Stomach smooth muscle (tissue), 2 donors: ENCODE measurements at regions not wholly inside any gene's neighbourhood (a gene's known extent, or its start where the extent isn't known, plus 50 kb on each side); places are given as distances from the start of the nearest gene placed in this dataset.
"Not testable (repeated sequence)": the region's sequence is repeated elsewhere in the genome, so short reads cannot be mapped to it uniquely, and the experiment has no call there.

Experiments
- H3K27ac ChIP-seq: one replicate; pipeline ENCODE4 v1.7.0; 2013; ENCODE audit warnings: mild to moderate bottlenecking, low read length, inconsistent platforms
- H3K27me3 ChIP-seq, 2 donors: one replicate each; pipeline ENCODE4 v1.7.0; 2013; ENCODE audit warnings: low read length in 2 of 2; ENCODE audit not compliant: insufficient read depth in 2 of 2, control insufficient read depth in 1 of 2
- H3K36me3 ChIP-seq, 2 donors: one replicate each; pipeline ENCODE4 v1.7.0; 2013; ENCODE audit warnings: low read length in 2 of 2; ENCODE audit not compliant: control insufficient read depth in 2 of 2, insufficient read depth in 2 of 2
- H3K4me1 ChIP-seq: one replicate; pipeline ENCODE4 v1.7.0; 2013; ENCODE audit warnings: low read length; ENCODE audit not compliant: control insufficient read depth, insufficient read depth
- H3K4me3 ChIP-seq, 2 donors: one replicate each; pipeline ENCODE4 v1.7.0; 2013; ENCODE audit warnings: low read length in 2 of 2
- H3K9ac ChIP-seq, 2 donors: one replicate each; pipeline ENCODE4 v1.7.0; 2013; ENCODE audit warnings: low read length in 2 of 2, mild to moderate bottlenecking in 1 of 2
- H3K9me3 ChIP-seq, 2 donors: one replicate each; pipeline ENCODE4 v1.7.0; 2013; ENCODE audit warnings: low read length in 2 of 2; ENCODE audit not compliant: control insufficient read depth in 2 of 2
- donor health status: healthy.
- donor health status: Pancreatic carcinoma.

DNA sequence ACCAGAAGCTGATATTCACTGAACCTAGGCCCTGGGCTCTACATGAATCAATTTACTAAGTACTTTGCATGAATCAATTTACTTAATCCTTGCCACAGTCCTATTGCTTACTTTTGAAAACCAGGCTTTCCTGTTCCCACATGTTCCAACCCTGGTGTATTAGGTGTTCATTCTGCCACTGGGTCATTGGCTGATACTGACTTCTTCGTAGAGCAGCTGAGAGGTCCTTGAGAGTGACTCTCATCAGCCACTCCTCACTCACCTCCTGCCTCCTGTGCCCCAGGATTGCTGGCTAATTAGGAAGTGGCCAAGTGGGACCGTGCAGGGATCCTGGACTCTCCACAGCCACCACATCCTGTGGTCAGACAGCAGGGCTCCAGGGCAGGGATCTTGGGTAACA, 109.5 kb upstream of the CXorf66 start:
- not testable (repeated sequence) for H3K36me3 ChIP-seq, H3K27ac ChIP-seq, H3K4me3 ChIP-seq, H3K27me3 ChIP-seq, H3K9ac ChIP-seq, H3K4me1 ChIP-seq, H3K9me3 ChIP-seq

DNA sequence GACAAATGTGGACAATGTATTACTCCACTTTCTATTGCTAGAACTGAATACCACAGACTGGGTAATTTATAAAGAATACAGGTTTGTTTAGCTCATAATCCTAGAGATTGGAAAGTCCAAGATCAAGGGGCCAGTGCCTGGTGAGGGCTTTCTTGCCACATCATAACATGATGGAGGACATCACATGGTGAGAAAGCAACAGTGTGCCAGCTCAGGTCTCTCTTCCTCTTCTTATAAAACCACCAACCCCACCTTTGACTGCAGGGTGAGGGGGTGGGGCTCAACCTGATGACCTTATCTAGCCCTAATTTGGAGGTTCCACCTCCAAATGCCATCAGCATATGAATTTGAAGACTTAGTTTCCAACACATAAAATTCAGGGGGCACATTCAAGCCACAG, 105.7 kb upstream of the CXorf66 start:
- no peak overlapping the region for H3K9ac ChIP-seq
- H3K27me3 ChIP-seq = no peaks in the 10 kb centered on the region

DNA sequence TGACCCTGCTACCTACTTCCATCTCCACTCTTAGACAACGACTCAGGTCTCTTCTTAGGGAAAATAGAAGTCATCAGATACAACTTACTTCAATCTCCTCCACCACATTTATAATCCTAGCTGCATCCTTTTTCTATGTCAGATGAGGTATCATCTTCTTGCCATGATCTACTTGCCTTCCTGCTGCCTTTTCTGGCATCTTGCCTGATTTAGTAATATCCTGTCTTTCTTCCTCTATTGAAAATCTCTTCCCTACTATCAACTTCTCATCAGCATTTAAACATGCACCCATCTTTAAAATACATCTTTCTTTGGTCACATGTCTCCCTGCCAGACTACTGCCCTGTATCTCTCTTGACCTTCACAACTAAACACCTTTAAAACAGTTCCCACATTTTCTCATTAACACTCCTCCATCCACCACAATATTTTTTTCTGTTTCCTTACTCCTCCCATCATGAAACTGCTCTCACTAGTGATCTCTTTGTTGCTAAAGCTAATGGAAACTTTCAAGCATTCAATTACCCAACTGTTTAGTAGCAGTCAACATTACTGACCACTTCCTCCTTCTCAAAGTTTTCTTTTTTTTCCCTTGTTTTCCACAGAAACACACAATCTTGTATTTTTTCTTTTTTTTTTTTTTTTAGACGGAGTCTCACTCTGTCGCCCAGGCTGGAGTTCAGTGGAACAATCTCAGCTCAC, 100.8 kb upstream of the CXorf66 start:
- Histone ChIP-seq H3K27me3 (no peaks in the 10 kb centered on the region), H3K27ac (no peak overlapping the region), H3K36me3 (no peaks in the 10 kb centered on the region), H3K4me1 (no peaks in the 10 kb centered on the region), H3K9me3 (no peaks in the 10 kb centered on the region), H3K4me3 (no peak overlapping the region), H3K9ac (no peak overlapping the region)

More for the DNA sequence above, 105.7 kb upstream of the CXorf66 start:
- no peaks in the 10 kb centered on the region for H3K36me3 ChIP-seq
- no peak overlapping the region for H3K27ac ChIP-seq
- no peaks in the 10 kb centered on the region for H3K9me3 ChIP-seq
- no peak overlapping the region for H3K4me3 ChIP-seq
- no peaks in the 10 kb centered on the region for H3K4me1 ChIP-seq

DNA sequence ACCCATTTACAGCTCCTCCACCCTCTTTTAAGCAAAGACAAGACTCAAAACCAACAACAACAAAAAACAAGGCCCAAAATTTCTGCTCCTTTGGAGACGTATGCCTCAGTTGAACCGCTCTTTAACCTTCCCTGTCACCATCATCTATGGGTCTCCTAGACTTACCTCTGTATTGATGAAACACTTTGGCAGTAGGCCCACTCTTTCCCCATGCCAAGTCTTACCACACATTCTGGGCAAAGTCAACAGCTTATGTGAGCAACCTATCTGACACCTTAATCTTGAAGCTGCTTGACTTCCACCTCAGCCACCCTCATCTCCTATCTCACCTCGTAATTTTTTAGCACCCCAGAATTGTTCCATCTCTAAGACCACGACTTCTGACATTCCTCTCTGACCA, 99.7 kb upstream of the CXorf66 start:
- Histone ChIP-seq H3K4me3 (no peak overlapping the region), H3K27me3 (no peaks in the 10 kb centered on the region), H3K9ac (no peak overlapping the region), H3K36me3 (no peaks in the 10 kb centered on the region), H3K27ac (no peak overlapping the region), H3K4me1 (no peaks in the 10 kb centered on the region), H3K9me3 (no peaks in the 10 kb centered on the region)

DNA sequence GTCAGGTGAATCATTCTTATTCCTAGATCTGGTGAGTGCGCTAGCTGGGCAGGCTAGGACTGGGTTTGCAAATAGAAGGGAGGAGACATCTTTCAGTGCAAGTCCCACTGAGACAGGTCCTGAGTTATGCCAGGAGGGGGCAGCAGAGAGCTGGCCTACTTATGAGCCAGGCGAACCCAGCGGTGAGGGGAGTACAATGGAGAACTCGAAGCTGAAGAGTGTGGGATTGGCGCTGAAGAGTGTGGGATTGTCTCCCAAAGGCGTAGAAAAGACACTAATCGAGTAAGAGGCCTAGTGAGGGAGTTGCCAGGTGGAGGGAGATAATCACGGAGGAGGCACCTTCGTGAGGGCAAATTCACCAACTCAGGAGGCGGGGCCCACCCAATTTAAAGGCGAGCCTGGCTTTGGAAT, 91.7 kb upstream of the CXorf66 start:
- H3K27ac ChIP-seq = no peak overlapping the region
- peaks cover 0 to 8% of the 10 kb centered on the region in 2 donors for H3K27me3 ChIP-seq
- H3K4me3 ChIP-seq = no peak overlapping the region
- no peak overlapping the region for H3K9ac ChIP-seq
- H3K9me3 ChIP-seq = no peaks in the 10 kb centered on the region
- no peaks in the 10 kb centered on the region for H3K36me3 ChIP-seq
- H3K4me1 ChIP-seq = no peaks in the 10 kb centered on the region

DNA sequence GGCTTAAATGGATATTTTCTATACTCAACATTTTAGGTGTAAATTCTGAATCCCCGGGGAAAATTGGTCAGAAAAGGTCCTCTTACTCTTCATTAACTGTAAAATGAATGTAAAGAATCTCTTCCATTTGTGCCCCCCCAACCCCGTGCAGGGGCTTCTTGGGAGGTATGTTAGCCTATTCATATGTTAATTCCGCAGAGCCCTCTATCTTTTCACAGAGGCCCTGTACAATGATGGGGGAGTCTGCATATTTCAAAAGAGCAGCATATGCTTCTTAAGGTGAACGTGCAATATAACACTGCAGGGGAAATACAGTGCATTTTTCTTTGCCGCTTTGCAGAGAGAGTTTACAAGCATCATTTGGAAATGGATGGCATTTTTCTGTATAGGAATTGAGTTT, 88.5 kb upstream of the CXorf66 start:
- no peaks in the 10 kb centered on the region for H3K4me1 ChIP-seq
- peaks cover 0 to 8% of the 10 kb centered on the region in 2 donors for H3K27me3 ChIP-seq
- no peaks in the 10 kb centered on the region for H3K9me3 ChIP-seq
- H3K4me3 ChIP-seq = no peak overlapping the region
- H3K27ac ChIP-seq = no peak overlapping the region
- no peaks in the 10 kb centered on the region for H3K36me3 ChIP-seq
- H3K9ac ChIP-seq = no peak overlapping the region

DNA sequence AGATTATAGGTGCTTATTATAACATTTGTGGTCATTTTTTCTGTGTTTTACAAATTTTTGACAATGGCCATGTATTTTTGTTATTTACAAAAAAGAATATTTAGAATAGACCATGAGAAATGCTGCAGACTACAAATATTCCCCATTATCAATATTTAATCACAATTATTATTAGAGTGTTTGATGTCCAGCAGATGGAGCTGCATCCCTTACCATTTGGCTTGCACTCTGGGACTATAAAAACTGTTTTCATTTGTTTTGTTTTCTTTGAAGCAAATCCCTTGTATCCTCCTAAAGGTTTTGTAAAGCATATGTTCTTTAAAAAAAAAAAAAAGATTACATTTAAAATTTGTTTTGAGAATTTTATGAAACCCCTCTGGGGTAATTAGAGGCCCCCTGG, 85.6 kb upstream of the CXorf66 start:
- H3K4me1 ChIP-seq = no peaks in the 10 kb centered on the region
- H3K27me3 ChIP-seq = peaks cover 0 to 5% of the 10 kb centered on the region in 2 donors

DNA sequence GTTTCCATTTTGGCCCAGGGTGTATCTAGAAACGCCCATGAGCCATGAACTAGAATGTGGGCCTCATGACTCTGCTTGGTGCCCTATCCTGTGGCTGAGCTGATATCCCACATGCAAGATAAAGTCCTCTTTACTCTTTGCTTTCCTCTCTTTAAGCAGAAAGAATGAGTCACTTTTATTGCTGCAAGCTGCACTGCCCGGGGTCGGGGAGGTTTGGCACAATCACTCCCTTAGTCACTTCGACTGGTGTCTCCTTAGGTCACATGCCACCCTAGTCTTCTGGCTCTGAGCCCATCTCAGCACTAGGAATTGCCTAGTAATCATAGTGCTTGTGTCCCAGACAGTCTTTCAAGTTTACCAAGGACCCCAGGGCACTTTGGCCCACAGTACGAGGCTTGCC, 75.1 kb upstream of the CXorf66 start:
- Histone ChIP-seq H3K4me3 (no peak overlapping the region), H3K36me3 (no peaks in the 10 kb centered on the region), H3K9me3 (peaks cover 0 to 3% of the 10 kb centered on the region in 2 donors)

More for the DNA sequence above, 85.6 kb upstream of the CXorf66 start:
- H3K27ac ChIP-seq = no peak overlapping the region
- H3K36me3 ChIP-seq = no peaks in the 10 kb centered on the region
- no peak overlapping the region for H3K4me3 ChIP-seq
- no peaks in the 10 kb centered on the region for H3K9me3 ChIP-seq
- H3K9ac ChIP-seq = no peak overlapping the region

DNA sequence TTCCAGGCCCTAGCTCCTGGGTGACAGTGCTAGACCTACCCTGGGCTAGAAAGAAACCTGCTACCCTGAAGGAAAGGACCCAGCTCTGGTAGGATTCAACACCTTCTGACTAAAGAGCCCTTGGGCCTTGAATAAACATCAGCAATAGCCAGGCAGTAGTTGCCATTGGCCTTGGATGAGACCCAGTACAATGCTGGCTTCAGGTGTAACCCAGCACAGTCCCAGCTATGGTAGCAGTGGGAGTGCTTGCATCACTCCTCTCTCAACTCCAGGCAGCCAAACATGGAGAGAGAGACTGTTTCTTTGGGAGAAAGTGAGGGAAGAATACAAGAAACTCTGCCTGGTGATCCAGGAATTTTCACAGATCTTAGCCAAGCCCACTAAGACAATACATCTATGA, 73.5 kb upstream of the CXorf66 start:
- H3K4me1 ChIP-seq = no peaks in the 10 kb centered on the region
- H3K27ac ChIP-seq = no peak overlapping the region
- no peak overlapping the region for H3K9ac ChIP-seq
- H3K9me3 ChIP-seq = peaks cover 0 to 3% of the 10 kb centered on the region in 2 donors
- peaks cover 0 to 2% of the 10 kb centered on the region in 2 donors for H3K27me3 ChIP-seq
- no peaks in the 10 kb centered on the region for H3K36me3 ChIP-seq
- no peak overlapping the region for H3K4me3 ChIP-seq

More for the DNA sequence above, 75.1 kb upstream of the CXorf66 start:
- H3K27me3 ChIP-seq = peaks cover 0 to 2% of the 10 kb centered on the region in 2 donors
- no peak overlapping the region for H3K9ac ChIP-seq
- H3K27ac ChIP-seq = no peak overlapping the region
- no peaks in the 10 kb centered on the region for H3K4me1 ChIP-seq

DNA sequence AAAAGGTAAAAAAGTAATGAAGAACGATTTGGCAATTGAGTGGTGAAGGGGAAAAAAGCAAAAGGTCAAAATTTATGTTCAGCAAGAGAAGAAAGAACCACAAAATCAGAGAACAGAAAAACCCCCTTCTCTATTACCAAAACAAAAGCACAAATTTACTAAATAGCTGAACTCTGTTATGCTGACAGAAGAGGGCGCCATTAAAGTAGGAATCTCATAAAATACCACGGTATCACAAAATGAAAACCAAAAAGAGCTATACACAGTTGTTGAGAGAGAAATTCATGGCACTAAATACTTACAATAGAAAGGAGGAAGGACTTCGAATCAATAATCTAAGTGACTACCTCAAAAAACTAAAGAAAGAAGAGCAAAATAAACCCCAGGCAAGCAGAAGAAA, 69.6 kb upstream of the CXorf66 start:
- H3K36me3 ChIP-seq = no peaks in the 10 kb centered on the region
- no peak overlapping the region for H3K27ac ChIP-seq
- H3K9me3 ChIP-seq = peaks cover 0 to 3% of the 10 kb centered on the region in 2 donors
- H3K4me1 ChIP-seq = no peaks in the 10 kb centered on the region
- H3K9ac ChIP-seq = no peak overlapping the region
- no peak overlapping the region for H3K4me3 ChIP-seq
- peaks cover 0 to 2% of the 10 kb centered on the region in 2 donors for H3K27me3 ChIP-seq

DNA sequence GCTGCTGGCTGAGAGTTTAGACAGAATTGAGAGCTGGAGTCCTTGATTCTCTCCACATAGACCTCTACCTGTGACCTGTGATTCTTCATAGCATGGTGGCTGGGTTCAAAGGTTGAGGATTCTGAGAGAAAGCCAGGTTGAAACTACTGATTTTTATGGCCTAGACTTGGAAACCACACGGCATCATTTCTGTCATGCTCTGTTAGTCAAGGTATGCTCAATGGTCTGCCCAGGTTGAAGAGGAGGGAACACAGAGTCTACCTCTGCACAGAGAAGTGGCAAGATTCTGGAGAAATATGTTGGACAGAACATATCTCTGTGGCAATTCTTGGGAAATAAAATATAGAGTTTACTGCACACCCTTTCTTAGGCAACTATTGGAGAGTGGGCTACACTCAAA, 57.2 kb upstream of the CXorf66 start:
- Histone ChIP-seq H3K36me3 (no peaks in the 10 kb centered on the region), H3K27ac (no peak overlapping the region), H3K4me1 (no peaks in the 10 kb centered on the region), H3K9me3 (peaks cover 0 to 3% of the 10 kb centered on the region in 2 donors), H3K27me3 (no peaks in the 10 kb centered on the region), H3K4me3 (no peak overlapping the region), H3K9ac (no peak overlapping the region)
